Osteoblast (primary cell): ENCODE measurements at regions not wholly inside any gene's neighbourhood (a gene's known extent, or its start where the extent isn't known, plus 50 kb on each side); places are given as distances from the start of the nearest gene placed in this dataset.

Experiments
- DNase-seq: peaks from one replicate; pipeline ENCODE4 v3.0.0; 2011; ENCODE audit warnings: low spot score, mixed read lengths; ENCODE audit not compliant: insufficient read length; ENCODE audit errors: missing footprints
- H2AFZ ChIP-seq: 2 replicates; pipeline ENCODE4 v1.6.0; 2011; ENCODE audit warnings: mild to moderate bottlenecking, low read length
- H3K27ac ChIP-seq: 2 replicates; pipeline ENCODE4 v1.5.1; 2011; ENCODE audit warnings: mild to moderate bottlenecking, low read depth, low read length, moderate library complexity
- H3K27me3 ChIP-seq: 2 replicates; pipeline ENCODE4 v1.6.0; 2012; ENCODE audit warnings: mild to moderate bottlenecking, control low read depth, inconsistent platforms, low read length, moderate library complexity; ENCODE audit not compliant: insufficient read depth
- H3K36me3 ChIP-seq: 2 replicates; pipeline ENCODE4 v1.5.1; 2011; ENCODE audit warnings: mild to moderate bottlenecking, low read length, control low read depth, moderate library complexity; ENCODE audit not compliant: insufficient read depth
- H3K4me1 ChIP-seq: 2 replicates; pipeline ENCODE4 v1.5.1; 2011; ENCODE audit warnings: mild to moderate bottlenecking, low read length, control low read depth, moderate library complexity; ENCODE audit not compliant: insufficient read depth
- H3K4me2 ChIP-seq: 2 replicates; pipeline ENCODE4 v1.6.0; 2011; ENCODE audit warnings: mild to moderate bottlenecking, low read length; ENCODE audit not compliant: insufficient read depth
- H3K4me3 ChIP-seq: fragments of 200-600 bp; sonication (generic); 3 replicates; pipeline ENCODE4 v1.5.1; 2012; ENCODE audit warnings: mild to moderate bottlenecking, low read length, inconsistent platforms; ENCODE audit not compliant: insufficient read depth
- H3K79me2 ChIP-seq: 2 replicates; pipeline ENCODE4 v1.6.0; 2012; ENCODE audit warnings: mild to moderate bottlenecking, low read length, control low read depth, inconsistent platforms; ENCODE audit not compliant: insufficient read depth
- H3K9me3 ChIP-seq: 2 replicates; pipeline ENCODE4 v1.5.1; 2011; ENCODE audit warnings: low read depth, low read length, control low read depth
- H4K20me1 ChIP-seq: 2 replicates; pipeline ENCODE4 v1.6.0; 2012; ENCODE audit warnings: mild to moderate bottlenecking, low read length, control low read depth; ENCODE audit not compliant: insufficient read depth
- TF ChIP-seq, protein P1 (sequence below): IDR thresholded peaks from 2 replicates; pipeline ENCODE4 v1.5.1; 2011; ENCODE audit warnings: mild to moderate bottlenecking, low read depth, low read length, moderate library complexity; ENCODE audit errors: extremely low read depth

DNA sequence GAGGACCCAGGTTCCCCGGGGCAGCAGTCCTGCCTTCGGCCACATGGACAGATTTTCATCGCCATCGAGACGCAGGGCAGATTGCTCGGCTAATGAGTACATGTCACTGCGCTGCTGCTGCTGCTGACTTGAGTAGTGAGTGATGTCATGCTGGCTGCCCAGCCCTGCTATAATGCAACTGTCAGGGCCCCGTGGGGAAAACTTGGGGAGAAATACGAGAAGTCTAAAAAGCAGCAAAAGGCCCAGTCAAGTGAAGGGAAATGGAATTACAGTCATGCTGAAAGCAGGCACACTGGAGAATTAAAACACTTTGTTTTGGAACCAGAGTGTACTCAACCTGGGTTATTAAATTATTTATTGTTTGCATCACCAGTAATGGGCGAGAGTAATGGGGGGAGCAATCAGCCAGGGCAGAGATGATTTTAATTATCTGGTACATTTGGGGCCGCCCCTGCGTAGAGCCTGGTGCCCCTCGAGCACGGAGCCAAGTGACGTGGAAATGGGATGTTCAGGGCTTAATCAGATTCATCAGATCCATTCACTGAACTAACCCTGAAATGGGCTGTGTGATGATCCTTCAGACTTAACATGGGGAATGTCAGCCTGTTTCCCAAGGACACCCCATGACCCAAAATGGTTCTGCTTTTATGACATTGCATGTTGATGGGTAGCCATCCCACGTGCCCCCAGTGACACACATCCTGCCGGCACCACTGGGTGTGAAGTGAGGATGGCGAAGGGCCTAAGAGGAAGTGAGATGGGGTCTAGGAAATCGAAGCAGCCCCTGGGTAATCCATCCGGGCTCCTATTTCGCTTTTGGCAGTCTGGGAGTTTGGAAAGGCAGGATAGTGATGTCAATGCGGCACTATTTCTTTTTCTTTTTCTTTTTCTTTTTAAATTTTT is 241.6 kb upstream of the CADM1 start:
- H3K79me2 ChIP-seq: no peaks in the 10 kb centered on the region

DNA sequence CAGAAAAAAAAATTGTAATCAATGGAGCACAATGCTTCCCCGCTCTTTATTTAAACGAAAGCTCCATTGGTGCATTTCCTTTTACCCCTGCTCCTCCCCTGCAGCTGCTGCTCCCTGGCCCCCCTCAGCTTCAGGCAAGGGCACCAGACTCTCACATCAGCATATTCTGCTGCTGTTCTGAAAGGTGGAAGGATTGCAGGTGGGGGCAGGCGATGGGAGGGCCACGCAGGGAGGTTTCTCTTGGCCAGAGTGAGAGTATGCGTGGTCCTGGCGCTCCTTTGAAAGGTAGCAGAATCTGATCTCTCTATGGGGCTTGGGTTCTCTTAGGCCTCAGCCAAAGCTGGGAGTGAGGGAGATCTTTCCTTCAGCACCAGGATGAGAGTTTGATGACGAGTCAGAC is 240.9 kb upstream of the CADM1 start:
- Histone ChIP-seq H2AFZ (no peak overlapping the region), H4K20me1 (no peaks in the 10 kb centered on the region), H3K27ac (no peak overlapping the region), H3K36me3 (no peaks in the 10 kb centered on the region), H3K79me2 (no peaks in the 10 kb centered on the region), H3K4me1 (no peaks in the 10 kb centered on the region), H3K9me3 (no peaks in the 10 kb centered on the region), H3K4me2 (no peak overlapping the region), H3K27me3 (no peaks in the 10 kb centered on the region), H3K4me3 (no peak overlapping the region)
- TF ChIP-seq, protein P1, sequence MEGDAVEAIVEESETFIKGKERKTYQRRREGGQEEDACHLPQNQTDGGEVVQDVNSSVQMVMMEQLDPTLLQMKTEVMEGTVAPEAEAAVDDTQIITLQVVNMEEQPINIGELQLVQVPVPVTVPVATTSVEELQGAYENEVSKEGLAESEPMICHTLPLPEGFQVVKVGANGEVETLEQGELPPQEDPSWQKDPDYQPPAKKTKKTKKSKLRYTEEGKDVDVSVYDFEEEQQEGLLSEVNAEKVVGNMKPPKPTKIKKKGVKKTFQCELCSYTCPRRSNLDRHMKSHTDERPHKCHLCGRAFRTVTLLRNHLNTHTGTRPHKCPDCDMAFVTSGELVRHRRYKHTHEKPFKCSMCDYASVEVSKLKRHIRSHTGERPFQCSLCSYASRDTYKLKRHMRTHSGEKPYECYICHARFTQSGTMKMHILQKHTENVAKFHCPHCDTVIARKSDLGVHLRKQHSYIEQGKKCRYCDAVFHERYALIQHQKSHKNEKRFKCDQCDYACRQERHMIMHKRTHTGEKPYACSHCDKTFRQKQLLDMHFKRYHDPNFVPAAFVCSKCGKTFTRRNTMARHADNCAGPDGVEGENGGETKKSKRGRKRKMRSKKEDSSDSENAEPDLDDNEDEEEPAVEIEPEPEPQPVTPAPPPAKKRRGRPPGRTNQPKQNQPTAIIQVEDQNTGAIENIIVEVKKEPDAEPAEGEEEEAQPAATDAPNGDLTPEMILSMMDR: no peak
- DNase-seq: no peak

More for the DNA sequence above, 241.6 kb upstream of the CADM1 start:
- Histone ChIP-seq H3K4me2 (no peak overlapping the region), H3K27ac (no peak overlapping the region), H3K27me3 (no peaks in the 10 kb centered on the region), H2AFZ (no peak overlapping the region), H3K9me3 (no peaks in the 10 kb centered on the region), H3K36me3 (no peaks in the 10 kb centered on the region), H3K4me1 (no peaks in the 10 kb centered on the region), H4K20me1 (no peaks in the 10 kb centered on the region), H3K4me3 (no peak overlapping the region)
- no peak for DNase-seq
- TF ChIP-seq, protein P1: no peak

DNA sequence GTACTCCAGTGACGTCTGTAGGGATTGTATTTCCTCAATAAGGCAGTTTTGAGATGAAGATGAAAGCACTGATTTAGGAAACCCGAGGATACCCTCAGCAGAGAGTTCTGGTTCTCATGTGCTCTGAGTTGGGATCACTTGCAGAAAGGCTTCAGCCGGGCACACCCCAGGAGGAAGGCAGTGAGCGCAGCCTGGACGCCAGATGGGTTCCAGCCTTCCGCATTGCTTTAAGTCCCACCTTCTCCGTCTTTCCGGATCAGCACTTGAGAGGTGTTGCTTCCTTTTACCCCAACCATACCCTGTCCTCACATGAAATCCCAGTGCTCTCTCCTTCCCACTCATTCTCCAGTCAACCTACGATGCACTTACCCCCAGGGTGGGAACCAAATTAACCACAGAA is 239.5 kb upstream of the CADM1 start:
- TF ChIP-seq, protein P1: no peak
- no peaks in the 10 kb centered on the region for H4K20me1 ChIP-seq
- H3K27me3 ChIP-seq: no peaks in the 10 kb centered on the region
- H3K4me2 ChIP-seq: no peak overlapping the region
- no peak overlapping the region for H3K4me3 ChIP-seq
- H2AFZ ChIP-seq: no peak overlapping the region
- H3K27ac ChIP-seq: no peak overlapping the region
- no peaks in the 10 kb centered on the region for H3K36me3 ChIP-seq
- no peaks in the 10 kb centered on the region for H3K9me3 ChIP-seq
- no peak for DNase-seq
- no peaks in the 10 kb centered on the region for H3K79me2 ChIP-seq
- no peaks in the 10 kb centered on the region for H3K4me1 ChIP-seq

DNA sequence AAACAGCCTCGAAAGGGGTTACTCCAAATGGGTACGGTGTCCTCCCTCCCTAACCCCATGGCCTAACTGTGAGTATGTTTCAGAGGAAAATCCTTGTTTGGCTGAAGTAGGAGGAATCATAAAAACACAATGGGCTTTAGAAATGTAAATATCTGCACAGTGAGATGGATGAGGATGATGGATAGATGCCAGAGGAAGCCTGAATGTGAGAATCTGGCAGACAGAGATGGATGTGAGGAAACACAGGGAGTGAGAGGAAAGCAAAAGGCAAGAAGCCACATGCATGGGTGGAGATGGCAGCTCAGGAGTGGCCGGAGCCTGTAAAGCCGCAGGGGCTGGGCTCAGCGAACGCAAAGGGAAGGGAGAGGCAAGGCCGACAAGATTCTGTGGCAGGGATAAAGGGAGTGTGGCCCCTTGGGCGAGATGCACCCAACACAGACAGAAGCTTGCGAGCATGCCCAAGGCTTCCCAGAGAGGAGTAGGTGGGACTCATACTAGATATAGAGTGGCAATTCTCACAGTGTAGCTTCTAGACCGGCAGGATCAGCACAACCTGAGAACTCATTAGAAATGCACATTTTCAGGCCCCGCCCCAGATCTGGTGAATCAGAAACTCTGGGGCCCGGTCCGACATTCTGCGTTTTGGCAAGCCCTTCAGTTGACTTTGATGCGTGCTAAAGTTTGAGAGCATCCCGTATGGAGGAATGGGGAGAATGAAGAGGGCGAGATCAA is 237.3 kb upstream of the CADM1 start:
- no peak overlapping the region for H3K4me3 ChIP-seq
- no peak for DNase-seq
- H3K9me3 ChIP-seq: no peaks in the 10 kb centered on the region
- TF ChIP-seq, protein P1: no peak
- H2AFZ ChIP-seq: no peak overlapping the region
- H3K4me2 ChIP-seq: no peak overlapping the region
- no peak overlapping the region for H3K27ac ChIP-seq
- no peaks in the 10 kb centered on the region for H3K4me1 ChIP-seq
- no peaks in the 10 kb centered on the region for H3K27me3 ChIP-seq
- no peaks in the 10 kb centered on the region for H3K79me2 ChIP-seq
- no peaks in the 10 kb centered on the region for H3K36me3 ChIP-seq
- H4K20me1 ChIP-seq: no peaks in the 10 kb centered on the region
